ENCODE measurements at regions not wholly inside any gene's neighbourhood (a gene's known extent, or its start where the extent isn't known, plus 50 kb on each side); places are given as distances from the start of the nearest gene placed in this dataset.

DNA sequence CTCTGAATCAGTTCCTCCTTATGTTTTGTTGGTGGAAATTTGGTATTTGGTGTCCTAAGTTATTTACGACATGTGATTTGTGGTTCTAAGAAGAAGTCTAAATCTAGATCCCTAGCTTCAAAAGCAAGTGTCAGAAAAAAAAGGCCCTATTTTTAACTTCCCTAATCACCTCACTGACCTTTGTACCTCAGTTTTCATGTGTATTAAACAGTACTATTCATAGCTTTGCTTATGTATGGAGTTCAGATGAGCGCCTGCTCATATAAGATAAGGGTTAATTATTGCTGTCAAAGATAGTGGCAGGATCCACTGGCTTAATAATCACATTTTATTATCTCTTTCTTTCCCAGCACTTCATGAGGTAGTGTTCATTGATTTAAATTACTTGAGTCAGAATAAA, 318.2 kb downstream of the PARP8 start:
- no peak for TF ChIP-seq EZH2 (IDR thresholded peaks at IDR 0.05; ENCODE audit: borderline replicate concordance, low read depth, low read length, severe bottlenecking)
- TF ChIP-seq, protein P1, sequence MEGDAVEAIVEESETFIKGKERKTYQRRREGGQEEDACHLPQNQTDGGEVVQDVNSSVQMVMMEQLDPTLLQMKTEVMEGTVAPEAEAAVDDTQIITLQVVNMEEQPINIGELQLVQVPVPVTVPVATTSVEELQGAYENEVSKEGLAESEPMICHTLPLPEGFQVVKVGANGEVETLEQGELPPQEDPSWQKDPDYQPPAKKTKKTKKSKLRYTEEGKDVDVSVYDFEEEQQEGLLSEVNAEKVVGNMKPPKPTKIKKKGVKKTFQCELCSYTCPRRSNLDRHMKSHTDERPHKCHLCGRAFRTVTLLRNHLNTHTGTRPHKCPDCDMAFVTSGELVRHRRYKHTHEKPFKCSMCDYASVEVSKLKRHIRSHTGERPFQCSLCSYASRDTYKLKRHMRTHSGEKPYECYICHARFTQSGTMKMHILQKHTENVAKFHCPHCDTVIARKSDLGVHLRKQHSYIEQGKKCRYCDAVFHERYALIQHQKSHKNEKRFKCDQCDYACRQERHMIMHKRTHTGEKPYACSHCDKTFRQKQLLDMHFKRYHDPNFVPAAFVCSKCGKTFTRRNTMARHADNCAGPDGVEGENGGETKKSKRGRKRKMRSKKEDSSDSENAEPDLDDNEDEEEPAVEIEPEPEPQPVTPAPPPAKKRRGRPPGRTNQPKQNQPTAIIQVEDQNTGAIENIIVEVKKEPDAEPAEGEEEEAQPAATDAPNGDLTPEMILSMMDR (IDR thresholded peaks at IDR 0.05; ENCODE audit: borderline replicate concordance, extremely low read depth, low read length, poor library complexity, severe bottlenecking) = no peak
- Histone ChIP-seq H3K27ac (ENCODE audit: low read length) (no peak overlapping the region), H3K9ac (ENCODE audit: low read depth, low read length) (no peak overlapping the region), H4K20me1 (ENCODE audit: insufficient read depth, low read length) (no peaks in the 10 kb centered on the region), H3K36me3 (ENCODE audit: insufficient read depth, low read length) (no peaks in the 10 kb centered on the region), H3K9me3 (ENCODE audit: insufficient read depth, low read length, severe bottlenecking) (no peaks in the 10 kb centered on the region), H3K27me3 (ENCODE audit: insufficient read depth, low read length, poor library complexity) (no peaks in the 10 kb centered on the region), H3K4me3 (ENCODE audit: low read depth in 1 of 2, low read length in 2 of 2) (no peak overlapping the region), H3K4me2 (ENCODE audit: insufficient read depth, low read length) (no peak overlapping the region), H3K4me1 (ENCODE audit: insufficient read depth, low read length) (no peaks in the 10 kb centered on the region), H2AFZ (ENCODE audit: low read depth, low read length) (no peak overlapping the region), H3K79me2 (ENCODE audit: insufficient read depth, low read length) (no peaks in the 10 kb centered on the region)
- no peak for ATAC-seq (ENCODE audit: insufficient read depth, low read depth)
- no peak for DNase-seq

DNA sequence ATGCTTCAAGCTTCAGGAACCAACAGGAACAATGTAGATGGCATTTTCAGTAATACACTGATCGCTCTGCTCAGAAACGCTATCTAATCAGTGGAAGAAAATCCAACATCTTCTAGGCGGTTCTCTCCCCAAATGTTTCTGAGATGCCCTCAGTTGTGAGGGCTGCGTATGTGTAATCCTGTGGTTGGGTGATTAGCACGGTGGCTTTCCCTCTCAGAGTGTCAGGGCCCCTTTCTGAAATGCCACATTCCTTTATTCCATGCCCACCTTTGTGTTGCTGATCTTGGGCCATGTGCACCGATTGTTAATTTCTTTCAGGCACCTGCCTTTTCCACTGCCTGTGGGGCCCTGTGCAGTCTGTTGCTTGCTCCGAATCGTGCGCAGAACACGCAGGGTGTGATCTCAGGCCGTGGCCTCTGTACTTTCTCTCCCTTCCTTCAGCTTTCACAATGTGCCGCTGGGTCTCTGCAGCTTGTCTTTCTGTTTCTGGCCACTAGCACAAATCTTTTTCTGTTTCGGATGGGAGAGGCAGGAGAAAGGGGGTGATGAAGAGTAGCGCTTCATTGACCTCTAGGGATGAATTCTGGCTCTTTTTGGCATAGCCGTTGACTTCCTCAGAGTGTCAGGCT, 324.0 kb downstream of the PARP8 start:
- no peaks in the 10 kb centered on the region for H3K36me3 ChIP-seq (ENCODE audit: insufficient read depth, low read length)
- no peak for TF ChIP-seq EZH2 (IDR thresholded peaks at IDR 0.05; ENCODE audit: borderline replicate concordance, low read depth, low read length, severe bottlenecking)
- TF ChIP-seq, protein P1 (IDR thresholded peaks at IDR 0.05; ENCODE audit: borderline replicate concordance, extremely low read depth, low read length, poor library complexity, severe bottlenecking) = no peak
- ATAC-seq (ENCODE audit: insufficient read depth, low read depth) (no peak), DNase-seq (no peak)
- no peak overlapping the region for H2AFZ ChIP-seq (ENCODE audit: low read depth, low read length)
- no peaks in the 10 kb centered on the region for H3K9me3 ChIP-seq (ENCODE audit: insufficient read depth, low read length, severe bottlenecking)
- H3K9ac ChIP-seq (ENCODE audit: low read depth, low read length) = no peak overlapping the region
- H3K4me1 ChIP-seq (ENCODE audit: insufficient read depth, low read length) = no peaks in the 10 kb centered on the region
- no peaks in the 10 kb centered on the region for H3K79me2 ChIP-seq (ENCODE audit: insufficient read depth, low read length)
- no peak overlapping the region for H3K4me3 ChIP-seq (ENCODE audit: low read depth in 1 of 2, low read length in 2 of 2)
- no peaks in the 10 kb centered on the region for H4K20me1 ChIP-seq (ENCODE audit: insufficient read depth, low read length)
- no peak overlapping the region for H3K4me2 ChIP-seq (ENCODE audit: insufficient read depth, low read length)
- H3K27me3 ChIP-seq (ENCODE audit: insufficient read depth, low read length, poor library complexity) = no peaks in the 10 kb centered on the region
- H3K27ac ChIP-seq (ENCODE audit: low read length) = no peak overlapping the region

DNA sequence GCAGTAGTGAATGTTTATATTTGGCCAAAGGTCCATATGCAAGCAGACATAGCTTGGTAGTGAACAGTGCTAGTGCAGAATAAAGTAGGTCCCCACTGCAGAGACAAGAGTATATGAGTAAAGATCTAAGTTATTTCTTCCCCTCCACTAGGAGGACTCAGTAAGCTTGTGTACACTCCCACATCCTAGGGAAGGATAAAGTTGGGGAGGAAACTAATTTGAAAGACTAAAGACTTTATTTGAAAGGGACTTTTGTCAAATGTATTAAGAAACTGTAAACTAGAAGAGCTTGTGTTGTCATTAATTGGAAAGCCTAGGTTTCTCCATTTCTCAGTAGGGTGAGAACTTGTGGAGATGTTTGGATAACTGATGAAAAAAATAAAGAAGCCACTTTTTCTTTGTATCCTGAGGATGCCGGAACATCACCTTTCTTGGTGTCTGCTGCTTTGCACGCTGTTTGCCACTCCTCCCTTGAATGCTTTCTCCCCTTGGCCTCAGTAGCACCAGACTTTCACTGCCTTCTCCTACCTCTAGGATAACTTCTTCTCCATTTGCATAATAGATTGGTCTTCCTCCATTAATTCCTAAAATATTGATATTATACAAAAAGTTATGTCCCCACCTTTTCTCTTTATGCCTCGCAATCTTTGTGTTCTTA, 329.0 kb downstream of the PARP8 start:
- no peaks in the 10 kb centered on the region for H3K36me3 ChIP-seq (ENCODE audit: insufficient read depth, low read length)
- no peaks in the 10 kb centered on the region for H3K4me1 ChIP-seq (ENCODE audit: insufficient read depth, low read length)
- no peaks in the 10 kb centered on the region for H3K27me3 ChIP-seq (ENCODE audit: insufficient read depth, low read length, poor library complexity)
- TF ChIP-seq, protein P1 (IDR thresholded peaks at IDR 0.05; ENCODE audit: borderline replicate concordance, extremely low read depth, low read length, poor library complexity, severe bottlenecking) = no peak
- no peak for TF ChIP-seq EZH2 (IDR thresholded peaks at IDR 0.05; ENCODE audit: borderline replicate concordance, low read depth, low read length, severe bottlenecking)
- H3K4me3 ChIP-seq (ENCODE audit: low read depth in 1 of 2, low read length in 2 of 2) = no peak overlapping the region
- no peak overlapping the region for H3K4me2 ChIP-seq (ENCODE audit: insufficient read depth, low read length)
- no peak for ATAC-seq (ENCODE audit: insufficient read depth, low read depth)
- no peaks in the 10 kb centered on the region for H4K20me1 ChIP-seq (ENCODE audit: insufficient read depth, low read length)
- no peak overlapping the region for H2AFZ ChIP-seq (ENCODE audit: low read depth, low read length)
- DNase-seq = no peak
- H3K9ac ChIP-seq (ENCODE audit: low read depth, low read length) = no peak overlapping the region
- no peaks in the 10 kb centered on the region for H3K79me2 ChIP-seq (ENCODE audit: insufficient read depth, low read length)
- no peak overlapping the region for H3K27ac ChIP-seq (ENCODE audit: low read length)
- no peaks in the 10 kb centered on the region for H3K9me3 ChIP-seq (ENCODE audit: insufficient read depth, low read length, severe bottlenecking)

Measured in DND-41 (cell line).